Duodenal mucosa (tissue), 2 donors: ENCODE measurements at regions not wholly inside any gene's neighbourhood (a gene's known extent, or its start where the extent isn't known, plus 50 kb on each side); places are given as distances from the start of the nearest gene placed in this dataset.

Source experiments
- H3K27ac ChIP-seq: one replicate; pipeline ENCODE4 v1.7.0; 2013; ENCODE audit warnings: low read depth, low read length
- H3K27me3 ChIP-seq, 2 donors: one replicate each; pipeline ENCODE4 v1.7.0; 2013; ENCODE audit warnings: low read length in 2 of 2, control low read depth in 1 of 2; ENCODE audit not compliant: insufficient read depth in 2 of 2, control insufficient read depth in 1 of 2
- H3K36me3 ChIP-seq, 2 donors: one replicate each; pipeline ENCODE4 v1.7.0; 2013; ENCODE audit warnings: low read length in 2 of 2, control low read depth in 1 of 2; ENCODE audit not compliant: insufficient read depth in 2 of 2, control insufficient read depth in 1 of 2
- H3K4me1 ChIP-seq, 2 donors: one replicate each; pipeline ENCODE4 v1.7.0; 2013; ENCODE audit warnings: low read length in 2 of 2, control low read depth in 1 of 2; ENCODE audit not compliant: insufficient read depth in 2 of 2, control insufficient read depth in 1 of 2
- H3K4me3 ChIP-seq, 2 donors: one replicate each; pipeline ENCODE4 v1.7.0; 2013; ENCODE audit warnings: low read length in 2 of 2, low read depth in 1 of 2
- H3K9ac ChIP-seq, 2 donors: one replicate each; pipeline ENCODE4 v1.7.0; 2013; ENCODE audit warnings: low read length in 2 of 2, low read depth in 1 of 2
- H3K9me3 ChIP-seq, 2 donors: one replicate each; pipeline ENCODE4 v1.7.0; 2013; ENCODE audit warnings: low read length in 2 of 2, control low read depth in 1 of 2; ENCODE audit not compliant: control insufficient read depth in 1 of 2

- H3K27ac ChIP-seq: no peak overlapping the region
- no peaks in the 10 kb centered on the region for H3K9me3 ChIP-seq
- no peaks in the 10 kb centered on the region for H3K27me3 ChIP-seq
- H3K36me3 ChIP-seq: no peaks in the 10 kb centered on the region
- no peaks in the 10 kb centered on the region for H3K4me1 ChIP-seq
- no peak overlapping the region for H3K9ac ChIP-seq
- H3K4me3 ChIP-seq: no peak overlapping the region
Measured at GRCh38 chr4:157895205-157895604, 277.6 kb downstream of the GASK1B start.

DNA sequence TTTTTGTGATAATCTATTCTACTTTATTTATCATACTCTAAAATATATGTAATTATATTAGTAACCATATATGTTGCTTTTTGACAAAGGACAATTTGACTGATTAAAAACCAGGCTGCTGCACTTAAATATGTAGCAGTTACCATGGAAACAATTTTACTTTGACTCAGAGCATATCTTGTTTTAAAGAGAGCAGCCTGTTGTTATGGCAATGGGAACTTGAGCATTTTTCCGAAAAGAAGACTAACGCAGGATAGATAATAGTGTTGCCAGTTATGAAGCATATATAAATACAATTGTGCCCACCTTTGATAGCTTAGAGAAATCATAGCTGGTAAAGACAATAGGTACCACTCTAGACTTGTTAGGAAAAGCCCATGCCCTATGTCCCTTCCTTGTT, 283.0 kb downstream of the GASK1B start:
- Histone ChIP-seq H3K4me1 (no peaks in the 10 kb centered on the region), H3K9ac (no peak overlapping the region), H3K4me3 (no peak overlapping the region), H3K36me3 (no peaks in the 10 kb centered on the region), H3K27ac (no peak overlapping the region), H3K27me3 (no peaks in the 10 kb centered on the region), H3K9me3 (no peaks in the 10 kb centered on the region)

GRCh38 chr4:157888281-157888680, 284.5 kb downstream of the GASK1B start:
- Histone ChIP-seq H3K4me1 (no peaks in the 10 kb centered on the region), H3K4me3 (no peak overlapping the region), H3K9me3 (no peaks in the 10 kb centered on the region), H3K27ac (no peak overlapping the region), H3K36me3 (no peaks in the 10 kb centered on the region), H3K9ac (no peak overlapping the region), H3K27me3 (no peaks in the 10 kb centered on the region)

DNA sequence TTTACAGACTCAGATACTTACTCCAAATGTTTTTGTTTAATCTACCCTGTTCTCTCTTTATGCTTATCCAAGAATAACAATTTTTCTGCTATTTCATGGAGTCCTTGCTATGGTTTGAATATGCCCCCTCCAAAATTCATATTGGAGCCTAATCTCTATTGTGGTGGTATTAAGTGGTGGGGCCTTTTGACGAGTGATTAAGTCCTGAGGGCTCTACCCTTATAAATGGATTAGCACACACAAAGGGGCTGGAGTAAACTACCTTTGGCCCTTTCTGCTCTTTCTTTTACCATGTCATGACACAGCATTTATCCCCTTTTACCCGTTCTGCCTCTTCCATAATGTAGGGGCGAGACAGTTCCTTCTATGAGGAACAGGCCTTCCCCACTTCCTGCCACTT, 285.5 kb downstream of the GASK1B start:
- Histone ChIP-seq H3K4me1 (no peaks in the 10 kb centered on the region), H3K36me3 (no peaks in the 10 kb centered on the region), H3K4me3 (no peak overlapping the region), H3K9me3 (no peaks in the 10 kb centered on the region), H3K27ac (no peak overlapping the region), H3K9ac (no peak overlapping the region), H3K27me3 (no peaks in the 10 kb centered on the region)

DNA sequence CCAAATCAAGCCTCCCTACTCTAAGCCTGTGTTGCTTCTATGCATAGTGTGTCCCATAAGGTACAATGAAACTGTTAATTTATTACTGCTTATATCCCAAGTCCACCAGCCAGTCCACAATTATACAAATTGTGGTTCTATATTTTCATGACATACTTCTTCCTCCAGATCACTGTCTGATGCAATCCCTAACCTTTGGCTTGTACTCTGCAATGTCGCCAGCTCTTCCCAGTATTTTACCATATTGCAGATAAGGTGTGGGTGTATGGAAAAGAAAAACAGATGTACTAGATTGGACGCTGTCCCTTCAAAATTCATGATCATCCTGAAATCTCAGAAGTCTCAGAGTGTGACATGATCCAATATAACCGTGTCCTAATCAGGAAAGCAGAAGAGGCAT, 286.2 kb downstream of the GASK1B start:
- H3K27ac ChIP-seq: no peak overlapping the region
- H3K9ac ChIP-seq: no peak overlapping the region
- no peaks in the 10 kb centered on the region for H3K36me3 ChIP-seq
- no peak overlapping the region for H3K4me3 ChIP-seq
- H3K9me3 ChIP-seq: no peaks in the 10 kb centered on the region
- no peaks in the 10 kb centered on the region for H3K4me1 ChIP-seq
- no peaks in the 10 kb centered on the region for H3K27me3 ChIP-seq

GRCh38 chr4:157885811-157886210, 287.0 kb downstream of the GASK1B start:
- no peaks in the 10 kb centered on the region for H3K36me3 ChIP-seq
- H3K27me3 ChIP-seq: no peaks in the 10 kb centered on the region
- no peak overlapping the region for H3K9ac ChIP-seq
- H3K4me1 ChIP-seq: no peaks in the 10 kb centered on the region
- no peaks in the 10 kb centered on the region for H3K9me3 ChIP-seq
- H3K27ac ChIP-seq: no peak overlapping the region
- no peak overlapping the region for H3K4me3 ChIP-seq

DNA sequence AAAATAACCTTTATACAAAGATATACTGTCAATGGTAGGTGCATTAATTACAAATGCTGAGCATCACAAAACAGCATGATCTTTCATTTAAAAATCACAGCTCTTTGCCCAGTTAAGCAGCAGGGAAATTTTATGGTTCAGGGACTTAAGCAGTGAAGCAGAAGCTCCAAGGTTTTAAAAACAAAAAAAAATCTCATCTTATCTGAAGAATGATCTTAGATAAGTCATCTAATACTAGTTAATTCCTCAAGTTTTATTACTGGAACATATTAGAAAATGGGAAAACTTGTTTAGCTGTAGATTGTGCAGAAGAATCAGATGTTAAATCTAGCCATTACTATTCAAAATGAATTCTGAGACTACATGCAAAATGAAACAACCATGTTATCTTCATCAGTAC, 289.9 kb downstream of the GASK1B start:
- Histone ChIP-seq H3K9me3 (no peaks in the 10 kb centered on the region), H3K27me3 (no peaks in the 10 kb centered on the region), H3K36me3 (no peaks in the 10 kb centered on the region), H3K9ac (no peak overlapping the region), H3K4me3 (no peak overlapping the region), H3K4me1 (no peaks in the 10 kb centered on the region), H3K27ac (no peak overlapping the region)

DNA sequence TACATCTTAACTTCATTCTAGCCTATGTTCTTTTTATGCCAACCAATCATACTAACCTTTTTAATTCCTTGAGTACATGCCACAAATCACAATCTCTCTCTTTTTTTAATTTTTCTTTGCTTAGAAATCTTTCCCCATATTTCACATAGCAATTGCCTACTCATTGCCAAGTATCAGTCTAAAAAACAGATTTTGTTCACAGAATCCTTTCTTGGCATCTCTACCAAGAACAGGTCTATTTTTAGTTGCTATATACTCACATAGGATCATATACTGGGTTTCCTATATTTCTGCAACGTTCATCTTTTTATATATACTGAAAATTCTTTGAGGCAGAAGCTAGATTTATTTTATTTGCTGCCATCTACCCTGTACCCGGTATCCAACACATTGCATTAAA, 292.1 kb downstream of the GASK1B start:
- Histone ChIP-seq H3K36me3 (no peaks in the 10 kb centered on the region), H3K27ac (no peak overlapping the region), H3K9ac (no peak overlapping the region), H3K4me3 (no peak overlapping the region), H3K9me3 (no peaks in the 10 kb centered on the region), H3K4me1 (no peaks in the 10 kb centered on the region), H3K27me3 (no peaks in the 10 kb centered on the region)

- Histone ChIP-seq H3K27ac (no peak overlapping the region), H3K27me3 (no peaks in the 10 kb centered on the region), H3K4me3 (no peak overlapping the region), H3K4me1 (no peaks in the 10 kb centered on the region), H3K9me3 (no peaks in the 10 kb centered on the region), H3K9ac (no peak overlapping the region), H3K36me3 (no peaks in the 10 kb centered on the region)
Measured at GRCh38 chr4:157854819-157855218, 318.0 kb downstream of the GASK1B start.

DNA sequence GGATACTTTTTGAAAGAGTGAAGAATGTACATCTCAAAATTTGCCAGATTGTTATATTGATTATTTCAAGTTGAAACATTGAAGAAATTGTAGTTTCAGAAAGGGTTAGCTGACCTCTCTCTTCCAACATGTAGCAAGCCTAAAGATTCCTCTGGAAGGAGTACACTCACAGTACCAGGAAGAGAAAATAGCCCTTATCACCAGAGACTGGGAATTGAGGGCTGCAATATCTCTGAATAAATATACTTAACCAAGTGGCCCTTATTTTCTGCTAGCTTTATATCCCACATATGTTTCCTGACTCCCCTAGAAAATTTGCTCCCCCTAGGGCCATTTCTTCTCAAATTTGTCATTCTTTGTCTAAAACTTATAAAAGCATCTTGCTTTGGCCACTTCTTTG, 332.2 kb downstream of the GASK1B start:
- Histone ChIP-seq H3K9ac (no peak overlapping the region), H3K27me3 (no peaks in the 10 kb centered on the region)

GRCh38 chr4:157840034-157840433, 332.8 kb downstream of the GASK1B start:
- no peak overlapping the region for H3K4me3 ChIP-seq
- H3K36me3 ChIP-seq: no peaks in the 10 kb centered on the region
- H3K27me3 ChIP-seq: no peaks in the 10 kb centered on the region
- H3K9ac ChIP-seq: no peak overlapping the region
- H3K27ac ChIP-seq: no peak overlapping the region
- no peaks in the 10 kb centered on the region for H3K9me3 ChIP-seq
- H3K4me1 ChIP-seq: peaks cover 0 to 21% of the 10 kb centered on the region in 2 donors

More for the DNA sequence above, 332.2 kb downstream of the GASK1B start:
- Histone ChIP-seq H3K4me1 (peaks cover 0 to 21% of the 10 kb centered on the region in 2 donors), H3K4me3 (no peak overlapping the region), H3K36me3 (no peaks in the 10 kb centered on the region), H3K27ac (no peak overlapping the region), H3K9me3 (no peaks in the 10 kb centered on the region)
